K562 (cell line): ENCODE measurements at regions not wholly inside any gene's neighbourhood (a gene's known extent, or its start where the extent isn't known, plus 50 kb on each side); places are given as distances from the start of the nearest gene placed in this dataset.

ENCODE experiments used
- ATAC-seq: fragments of 200-7000 bp; cut with Tn5 transposase; 3 replicates; pipeline ENCODE4 v1.9.1; 2020; ENCODE audit warnings: moderate library complexity
- BruUV-seq: library from RNA; stranded (reverse); fragments of 400-500 nt; replicated peaks from 2 replicates; lab custom pipeline; 2021; lab: Mats Ljungman, UMichigan
- CTCF ChIA-PET: fragments of 300-600 bp; formaldehyde crosslinking; extraction: SDS; loops from one replicate; lab custom pipeline; 2021; ENCODE audit warnings: low intra/inter-chr PET ratio; lab: Yijun Ruan, JAX
- POLR2A ChIA-PET: fragments of 300-600, 350-650 bp; sonication (Branson Sonifier 250); formaldehyde crosslinking; extraction: SDS; loops from one replicate; lab custom pipeline; 2021; ENCODE audit warnings: antibody characterized with exemption, inconsistent platforms; lab: Yijun Ruan, JAX
- DNase-seq, 4 experiments: peaks; one replicate each; pipeline versions ENCODE4 v3.0.0 to v3.0.0-alpha.2; 2011 to 2018; ENCODE audit warnings: low spot score in 3 of 4, mixed read lengths in 3 of 4; ENCODE audit errors: extremely low read depth in 1 of 4
- FAIRE-seq: peaks from 2 replicates; lab custom pipeline; 2011; peaks lifted over from hg19 to GRCh38; lab: Jason Lieb, UNC
- H2AFZ ChIP-seq: 2 replicates; pipeline ENCODE4 v1.6.0; 2011; ENCODE audit warnings: low read depth, low read length, control low read depth, inconsistent platforms
- H3K27ac ChIP-seq: fragments of 200-600 bp; 3 replicates; pipeline ENCODE4 v1.8.0; 2011; ENCODE audit warnings: low read depth, mild to moderate bottlenecking, control low read depth, inconsistent platforms, low read length, moderate library complexity, mixed read lengths; ENCODE audit errors: extremely low read depth
- H3K27me3 ChIP-seq, 2 experiments: fragments of 300-600 bp in 1 of 2; 2 replicates in 1 of 2; 3 replicates in 1 of 2; pipeline versions ENCODE4 v1.6.0 to v1.8.0; 2011; ENCODE audit warnings: inconsistent platforms in 2 of 2, low read length in 2 of 2, mild to moderate bottlenecking in 1 of 2, mixed read lengths in 1 of 2, moderate library complexity in 1 of 2; ENCODE audit not compliant: control insufficient read depth in 2 of 2, insufficient read depth in 2 of 2
- H3K36me3 ChIP-seq: fragments of 300-600 bp; 3 replicates; pipeline ENCODE4 v1.8.0; 2011; ENCODE audit warnings: mild to moderate bottlenecking, low read length, inconsistent platforms; ENCODE audit not compliant: control insufficient read depth, insufficient read depth
- H3K4me1 ChIP-seq, 2 experiments: fragments of 200-600 bp in 1 of 2; replicated peaks in 1 of 2; 2 replicates in 1 of 2; 3 replicates in 1 of 2; pipeline versions ENCODE4 v1.5.1 to v1.8.0; 2011; ENCODE audit warnings: inconsistent platforms in 2 of 2, low read length in 2 of 2, mild to moderate bottlenecking in 1 of 2, mixed read lengths in 1 of 2, moderate library complexity in 1 of 2; ENCODE audit not compliant: control insufficient read depth in 2 of 2, insufficient read depth in 2 of 2
- H3K4me2 ChIP-seq: 2 replicates; pipeline ENCODE4 v1.6.1; 2011; ENCODE audit warnings: low read length, control low read depth, inconsistent platforms, mixed read lengths; ENCODE audit not compliant: insufficient read depth
- H3K4me3 ChIP-seq: fragments of 200-600 bp; sonication (generic), shearing (Covaris generic); 2 replicates; pipeline ENCODE4 v1.5.1; 2016; ENCODE audit warnings: control low read depth, inconsistent platforms
- H3K79me2 ChIP-seq: fragments of 200-600 bp; 3 replicates; pipeline ENCODE4 v1.8.0; 2011; ENCODE audit warnings: low read length, inconsistent platforms; ENCODE audit not compliant: control insufficient read depth, insufficient read depth
- H3K9ac ChIP-seq, 2 experiments: 2 replicates each; pipeline versions ENCODE4 v1.6.0 to v1.6.1; 2011; ENCODE audit warnings: low read depth in 2 of 2, low read length in 2 of 2, control low read depth in 1 of 2, inconsistent platforms in 1 of 2, mild to moderate bottlenecking in 1 of 2, mixed read lengths in 1 of 2; ENCODE audit not compliant: insufficient read depth in 1 of 2
- H3K9me1 ChIP-seq: one replicate; pipeline ENCODE4 v1.6.0; 2011; ENCODE audit warnings: inconsistent platforms, mild to moderate bottlenecking, low read length, moderate library complexity; ENCODE audit not compliant: control insufficient read depth, insufficient read depth
- H3K9me3 ChIP-seq: replicated peaks from 2 replicates; pipeline ENCODE4 v1.5.1; 2011; ENCODE audit warnings: low read depth, low read length, inconsistent platforms; ENCODE audit not compliant: control insufficient read depth, insufficient read depth
- H4K20me1 ChIP-seq: replicated peaks from 2 replicates; pipeline ENCODE4 v1.6.1; 2011; ENCODE audit warnings: low read length, inconsistent platforms, mixed read lengths; ENCODE audit not compliant: control insufficient read depth, insufficient read depth
- ARNT ChIP-seq, 2 experiments: fragments of 450-650 bp; IDR thresholded peaks; 2 replicates each; pipeline ENCODE4 v1.6.1; 2016; ENCODE audit warnings: mild to moderate bottlenecking in 1 of 2
- FOSL1 ChIP-seq: fragments of 200-800 bp; sonication (Bioruptor generic); conservative IDR thresholded peaks from 2 replicates; pipeline ENCODE4 v1.6.1; 2016; ENCODE audit warnings: missing genetic modification characterization, missing compliant biosample characterization
- GATA2 ChIP-seq: sonication (generic); formaldehyde crosslinking; IDR thresholded peaks from 2 replicates; pipeline ENCODE4 v1.4.0; 2020; ENCODE audit warnings: mild to moderate bottlenecking, missing genetic modification reagents
- KAT2B ChIP-seq: IDR thresholded peaks from one replicate; pipeline ENCODE4 v1.6.1; 2012; ENCODE audit warnings: low read depth, mild to moderate bottlenecking, control low read depth, inconsistent platforms, low read length, moderate library complexity
- L3MBTL2 ChIP-seq: fragments of 450-650 bp; IDR thresholded peaks from 2 replicates; pipeline ENCODE4 v1.6.1; 2016; ENCODE audit warnings: mild to moderate bottlenecking, moderate library complexity
- LCOR ChIP-seq: sonication (generic); formaldehyde crosslinking; IDR thresholded peaks from 2 replicates; pipeline ENCODE4 v1.8.0; 2022; ENCODE audit warnings: mild to moderate bottlenecking, missing genetic modification reagents
- LEF1 ChIP-seq: fragments of 450-650 bp; IDR thresholded peaks from 2 replicates; pipeline ENCODE4 v1.6.1; 2016; ENCODE audit warnings: mild to moderate bottlenecking
- NCOA1 ChIP-seq: fragments of 450-650 bp; IDR thresholded peaks from 2 replicates; pipeline ENCODE4 v1.6.1; 2016; ENCODE audit warnings: low read depth
- NR1H2 ChIP-seq: sonication (generic); formaldehyde crosslinking; IDR thresholded peaks from 2 replicates; pipeline ENCODE4 v1.4.0; 2020; ENCODE audit warnings: mild to moderate bottlenecking, missing genetic modification reagents
- NR2C1 ChIP-seq, 2 experiments: fragments of 450-650 bp; IDR thresholded peaks; 2 replicates each; pipeline ENCODE4 v1.6.1; 2017; ENCODE audit warnings: mild to moderate bottlenecking in 2 of 2, antibody characterized with exemption in 1 of 2, inconsistent platforms in 1 of 2, missing compliant biosample characterization in 1 of 2, missing genetic modification characterization in 1 of 2
- POLR2G ChIP-seq: fragments of 200-400 bp; formaldehyde crosslinking; IDR thresholded peaks from 2 replicates; pipeline ENCODE4 v1.6.1; 2017; ENCODE audit warnings: low read depth, mild to moderate bottlenecking, antibody characterized with exemption, low read length, moderate library complexity
- SNRNP70 ChIP-seq: fragments of 200-400 bp; formaldehyde crosslinking; optimal IDR thresholded peaks from 2 replicates; pipeline ENCODE3; 2017; ENCODE audit warnings: low read depth, low read length
- WGBS: fragments of 100-300 bp; shearing (Covaris generic); methylation state at CpG from one replicate; pipeline ENCODE4 v1.1.6; 2016; ENCODE audit warnings: low coverage, mixed read lengths; ENCODE audit not compliant: insufficient coverage; ENCODE audit errors: missing lambda C conversion rate; 5-methylcytosine and 5-hydroxymethylcytosine counted together
- in situ Hi-C: fragments of 300-500 bp; cut with MboI; formaldehyde crosslinking; loops from 4 replicates; pipeline ENCODE4 v1.15.0; 2018; ENCODE audit warnings: inconsistent platforms, mixed read lengths
- intact Hi-C: fragments of 100-400 bp; cut with micrococcal nuclease; formaldehyde crosslinking; loops from 2 replicates; pipeline ENCODE4 v1.14.2; 2022
- TF ChIP-seq, protein P1 (sequence below): fragments of 200-800 bp; sonication (Bioruptor generic); IDR thresholded peaks from 2 replicates; pipeline ENCODE4 v1.6.1; 2016; ENCODE audit warnings: missing genetic modification characterization, missing compliant biosample characterization

DNA sequence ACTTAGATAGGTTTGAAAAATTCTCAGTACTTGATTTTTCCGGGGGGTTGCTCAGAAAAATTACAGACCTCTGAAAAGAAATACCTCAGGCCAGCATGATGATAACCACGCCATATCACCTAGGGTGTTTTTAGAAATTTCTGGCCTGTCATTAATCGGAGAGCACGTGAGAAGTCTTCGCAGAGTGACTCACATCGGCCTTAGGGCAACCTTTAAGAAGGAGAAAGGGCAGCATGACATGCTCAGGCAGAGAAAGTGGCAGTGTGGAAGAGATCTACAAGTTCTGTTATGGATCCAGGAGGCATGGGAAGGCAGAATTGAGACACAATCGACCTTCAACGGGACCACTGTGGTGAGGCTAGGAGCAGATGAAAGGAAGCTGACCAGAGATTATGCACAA lies 506.3 kb downstream of the LMO4 start:
- Histone ChIP-seq H3K9ac (no peak overlapping the region), H3K36me3 (no peaks in the 10 kb centered on the region), H3K4me1 (no peaks in the 10 kb centered on the region), H3K27me3 (no peaks in the 10 kb centered on the region), H3K4me3 (no peak overlapping the region), H3K9me3 (no peaks in the 10 kb centered on the region), H3K79me2 (no peaks in the 10 kb centered on the region), H3K27ac (no peak overlapping the region), H4K20me1 (no peaks in the 10 kb centered on the region), H3K9me1 (no peaks in the 10 kb centered on the region), H2AFZ (peak overlapping the region; percentile 40; the same call in 1 of the 2 replicates), H3K4me2 (no peak overlapping the region)
- 0% methylated on average over 8 of the region's 8 CpGs for WGBS
- no TSS peak for BruUV-seq
- no peak for ATAC-seq
- no peak for FAIRE-seq
- in situ Hi-C loops, result no loop called here
- POLR2A ChIA-PET, result no interaction called here
- intact Hi-C loops, result no loop called here
- CTCF ChIA-PET, result no interaction called here
- no peak for DNase-seq
- TF ChIP-seq ARNT (IDR thresholded peaks at IDR 0.05), result no peak
- no peak for TF ChIP-seq KAT2B
- 0 out of 2 replicates have a peak, but pooled peaks have one; percentile 21 for TF ChIP-seq L3MBTL2
- TF ChIP-seq POLR2G, result no peak
- TF ChIP-seq NR1H2 (CRISPR knock-in tag), result no peak
- no peak for TF ChIP-seq LEF1
- TF ChIP-seq, protein P1, sequence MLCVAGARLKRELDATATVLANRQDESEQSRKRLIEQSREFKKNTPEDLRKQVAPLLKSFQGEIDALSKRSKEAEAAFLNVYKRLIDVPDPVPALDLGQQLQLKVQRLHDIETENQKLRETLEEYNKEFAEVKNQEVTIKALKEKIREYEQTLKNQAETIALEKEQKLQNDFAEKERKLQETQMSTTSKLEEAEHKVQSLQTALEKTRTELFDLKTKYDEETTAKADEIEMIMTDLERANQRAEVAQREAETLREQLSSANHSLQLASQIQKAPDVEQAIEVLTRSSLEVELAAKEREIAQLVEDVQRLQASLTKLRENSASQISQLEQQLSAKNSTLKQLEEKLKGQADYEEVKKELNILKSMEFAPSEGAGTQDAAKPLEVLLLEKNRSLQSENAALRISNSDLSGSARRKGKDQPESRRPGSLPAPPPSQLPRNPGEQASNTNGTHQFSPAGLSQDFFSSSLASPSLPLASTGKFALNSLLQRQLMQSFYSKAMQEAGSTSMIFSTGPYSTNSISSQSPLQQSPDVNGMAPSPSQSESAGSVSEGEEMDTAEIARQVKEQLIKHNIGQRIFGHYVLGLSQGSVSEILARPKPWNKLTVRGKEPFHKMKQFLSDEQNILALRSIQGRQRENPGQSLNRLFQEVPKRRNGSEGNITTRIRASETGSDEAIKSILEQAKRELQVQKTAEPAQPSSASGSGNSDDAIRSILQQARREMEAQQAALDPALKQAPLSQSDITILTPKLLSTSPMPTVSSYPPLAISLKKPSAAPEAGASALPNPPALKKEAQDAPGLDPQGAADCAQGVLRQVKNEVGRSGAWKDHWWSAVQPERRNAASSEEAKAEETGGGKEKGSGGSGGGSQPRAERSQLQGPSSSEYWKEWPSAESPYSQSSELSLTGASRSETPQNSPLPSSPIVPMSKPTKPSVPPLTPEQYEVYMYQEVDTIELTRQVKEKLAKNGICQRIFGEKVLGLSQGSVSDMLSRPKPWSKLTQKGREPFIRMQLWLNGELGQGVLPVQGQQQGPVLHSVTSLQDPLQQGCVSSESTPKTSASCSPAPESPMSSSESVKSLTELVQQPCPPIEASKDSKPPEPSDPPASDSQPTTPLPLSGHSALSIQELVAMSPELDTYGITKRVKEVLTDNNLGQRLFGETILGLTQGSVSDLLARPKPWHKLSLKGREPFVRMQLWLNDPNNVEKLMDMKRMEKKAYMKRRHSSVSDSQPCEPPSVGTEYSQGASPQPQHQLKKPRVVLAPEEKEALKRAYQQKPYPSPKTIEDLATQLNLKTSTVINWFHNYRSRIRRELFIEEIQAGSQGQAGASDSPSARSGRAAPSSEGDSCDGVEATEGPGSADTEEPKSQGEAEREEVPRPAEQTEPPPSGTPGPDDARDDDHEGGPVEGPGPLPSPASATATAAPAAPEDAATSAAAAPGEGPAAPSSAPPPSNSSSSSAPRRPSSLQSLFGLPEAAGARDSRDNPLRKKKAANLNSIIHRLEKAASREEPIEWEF (CRISPR knock-in tag), result no peak
- no peak for TF ChIP-seq NCOA1
- peak; percentile 78 for TF ChIP-seq FOSL1
- no peak for TF ChIP-seq NR2C1 (IDR thresholded peaks at IDR 0.05)
- TF ChIP-seq NR2C1 (tag; IDR thresholded peaks at IDR 0.05), result no peak
- TF ChIP-seq SNRNP70, result no peak
- no peak for TF ChIP-seq GATA2 (CRISPR knock-in tag)
- TF ChIP-seq LCOR (CRISPR knock-in tag), result no peak
